GM21381 (cell line): ENCODE measurements at regions not wholly inside any gene's neighbourhood (a gene's known extent, or its start where the extent isn't known, plus 50 kb on each side); places are given as distances from the start of the nearest gene placed in this dataset.

ENCODE experiments used
- ATAC-seq: cut with Tn5 transposase; IDR thresholded peaks from one replicate; pipeline ENCODE4 v1.9.1; 2021; ENCODE audit warnings: mild to moderate bottlenecking, moderate library complexity; ENCODE audit not compliant: unreplicated experiment

- ATAC-seq, result no peak
These were observed 56.4 kb upstream of the HAAO start for GRCh38 chr2:42848726-42849290.

GRCh38 chr2:42848265-42848664 is 55.9 kb upstream of the HAAO start:
- ATAC-seq, result no peak

- no peak for ATAC-seq
These were observed 55.3 kb upstream of the HAAO start for GRCh38 chr2:42847596-42848151.

GRCh38 chr2:42846932-42847595 is 54.7 kb upstream of the HAAO start:
- ATAC-seq, result no peak

GRCh38 chr2:42846026-42846425 is 53.6 kb upstream of the HAAO start:
- no peak for ATAC-seq

GRCh38 chr2:42844901-42845821 is 52.8 kb upstream of the HAAO start:
- no peak for ATAC-seq

- ATAC-seq, result no peak
These were observed 52.0 kb upstream of the HAAO start for GRCh38 chr2:42844366-42844765.

GRCh38 chr2:42843611-42844010 is 51.2 kb upstream of the HAAO start:
- no peak for ATAC-seq

- no peak for ATAC-seq
These were observed 50.7 kb upstream of the HAAO start for GRCh38 chr2:42843131-42843530.

GRCh38 chr2:42842466-42842865 is 50.1 kb upstream of the HAAO start:
- ATAC-seq, result no peak
